ENCODE measurements at regions not wholly inside any gene's neighbourhood (a gene's known extent, or its start where the extent isn't known, plus 50 kb on each side); places are given as distances from the start of the nearest gene placed in this dataset.

- TF ChIP-seq SIN3A (IDR thresholded peaks at IDR 0.05; ENCODE audit: borderline replicate concordance, insufficient read depth, low read length), result no peak
- no peak for TF ChIP-seq POLR2AphosphoS5 (IDR thresholded peaks at IDR 0.05; ENCODE audit: low read depth, low read length)
- no peak for TF ChIP-seq REST (IDR thresholded peaks at IDR 0.05; ENCODE audit: insufficient read depth in 1 of 2, low read depth in 2 of 2, low read length in 2 of 2)
- TF ChIP-seq TAF1 (IDR thresholded peaks at IDR 0.05; ENCODE audit: borderline replicate concordance, insufficient read depth, low read length), result no peak
These were observed 266.1 kb upstream of the TMTC4 start for GRCh38 chr13:100940658-100941057.

All from PFSK-1 (cell line).